ENCODE measurements at regions not wholly inside any gene's neighbourhood (a gene's known extent, or its start where the extent isn't known, plus 50 kb on each side); places are given as distances from the start of the nearest gene placed in this dataset.

DNA sequence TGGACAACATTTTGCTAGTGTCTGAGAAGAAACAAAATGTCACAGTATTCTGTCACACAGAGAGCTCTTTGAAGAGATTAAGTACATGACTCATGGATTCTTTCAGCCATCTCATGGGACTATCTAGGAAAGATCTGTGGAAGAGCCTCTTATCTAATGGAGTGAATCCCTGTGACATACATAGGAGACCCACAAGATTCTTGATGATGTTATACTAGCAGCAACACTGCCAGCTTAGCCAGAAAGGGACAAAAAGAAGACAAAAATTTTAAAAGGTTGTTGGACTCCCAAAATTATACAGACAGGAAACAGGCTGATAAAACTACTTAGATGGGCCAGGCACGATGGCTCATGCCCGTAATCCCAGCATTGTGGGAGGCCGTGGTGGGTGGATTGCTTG is 143.3 kb upstream of the MGAT5 start:
- TF ChIP-seq, protein P1, sequence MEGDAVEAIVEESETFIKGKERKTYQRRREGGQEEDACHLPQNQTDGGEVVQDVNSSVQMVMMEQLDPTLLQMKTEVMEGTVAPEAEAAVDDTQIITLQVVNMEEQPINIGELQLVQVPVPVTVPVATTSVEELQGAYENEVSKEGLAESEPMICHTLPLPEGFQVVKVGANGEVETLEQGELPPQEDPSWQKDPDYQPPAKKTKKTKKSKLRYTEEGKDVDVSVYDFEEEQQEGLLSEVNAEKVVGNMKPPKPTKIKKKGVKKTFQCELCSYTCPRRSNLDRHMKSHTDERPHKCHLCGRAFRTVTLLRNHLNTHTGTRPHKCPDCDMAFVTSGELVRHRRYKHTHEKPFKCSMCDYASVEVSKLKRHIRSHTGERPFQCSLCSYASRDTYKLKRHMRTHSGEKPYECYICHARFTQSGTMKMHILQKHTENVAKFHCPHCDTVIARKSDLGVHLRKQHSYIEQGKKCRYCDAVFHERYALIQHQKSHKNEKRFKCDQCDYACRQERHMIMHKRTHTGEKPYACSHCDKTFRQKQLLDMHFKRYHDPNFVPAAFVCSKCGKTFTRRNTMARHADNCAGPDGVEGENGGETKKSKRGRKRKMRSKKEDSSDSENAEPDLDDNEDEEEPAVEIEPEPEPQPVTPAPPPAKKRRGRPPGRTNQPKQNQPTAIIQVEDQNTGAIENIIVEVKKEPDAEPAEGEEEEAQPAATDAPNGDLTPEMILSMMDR (conservative IDR thresholded peaks at IDR 0.05; ENCODE audit: low read length): no peak
- no peak for TF ChIP-seq EZH2phosphoT487 (IDR thresholded peaks at IDR 0.05; ENCODE audit: borderline replicate concordance, low read depth, low read length)
